ENCODE measurements at regions not wholly inside any gene's neighbourhood (a gene's known extent, or its start where the extent isn't known, plus 50 kb on each side); places are given as distances from the start of the nearest gene placed in this dataset.

DNA sequence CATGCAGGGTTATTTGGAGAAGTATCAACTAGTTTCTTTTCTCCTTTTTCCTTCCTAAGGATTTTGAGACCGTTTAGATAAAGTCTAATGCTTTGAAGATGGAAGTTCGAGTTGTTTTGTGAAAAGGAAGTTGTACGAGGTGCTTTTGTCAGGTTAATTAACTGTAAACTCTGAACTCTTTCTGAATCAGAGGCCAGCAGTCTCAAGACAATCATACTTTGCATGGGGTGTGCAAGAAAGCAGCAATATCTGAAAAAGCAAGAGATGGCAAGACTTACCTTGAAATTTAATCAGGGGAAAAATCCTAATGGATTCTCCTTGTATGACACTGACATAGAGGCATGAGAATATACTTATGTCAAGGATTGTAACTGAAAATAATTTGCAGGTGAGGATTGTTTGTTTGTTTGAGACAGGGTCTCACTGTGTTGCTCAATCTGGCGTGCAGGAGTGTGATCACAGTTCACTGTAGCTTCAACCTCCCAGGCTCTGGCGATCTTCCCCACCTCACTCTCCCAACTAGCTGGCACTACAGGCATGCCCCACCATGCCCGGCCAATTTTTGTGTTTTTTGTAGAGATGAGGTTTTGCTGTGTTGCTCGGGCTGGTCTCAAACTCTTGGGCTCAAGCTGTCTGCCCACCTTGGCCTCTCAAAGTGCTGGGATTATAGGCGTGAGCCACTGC lies 170.2 kb upstream of the HMGA2 start:
- no peak for DNase-seq (ENCODE audit: low read depth, low spot score)

DNA sequence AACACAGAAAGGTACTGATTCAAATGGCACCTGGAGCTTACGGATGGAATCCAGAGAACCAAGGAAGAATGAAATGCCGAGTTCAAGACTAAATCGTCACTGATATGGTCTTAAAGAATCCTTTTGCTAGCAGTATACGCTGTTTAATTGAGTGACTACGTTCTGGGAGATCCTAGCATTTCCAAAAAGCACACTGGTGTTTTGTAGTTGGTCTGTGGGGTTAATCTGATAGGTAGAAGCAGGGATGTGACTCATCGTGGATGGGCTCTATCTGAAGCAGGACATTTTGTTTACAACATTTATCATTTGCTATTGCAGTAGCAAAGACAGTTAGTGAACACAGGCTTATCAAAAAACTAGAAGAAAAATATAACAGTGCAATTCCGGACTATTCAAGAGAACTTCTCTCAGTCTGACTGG lies 169.2 kb upstream of the HMGA2 start:
- DNase-seq (ENCODE audit: low read depth, low spot score): no peak

DNA sequence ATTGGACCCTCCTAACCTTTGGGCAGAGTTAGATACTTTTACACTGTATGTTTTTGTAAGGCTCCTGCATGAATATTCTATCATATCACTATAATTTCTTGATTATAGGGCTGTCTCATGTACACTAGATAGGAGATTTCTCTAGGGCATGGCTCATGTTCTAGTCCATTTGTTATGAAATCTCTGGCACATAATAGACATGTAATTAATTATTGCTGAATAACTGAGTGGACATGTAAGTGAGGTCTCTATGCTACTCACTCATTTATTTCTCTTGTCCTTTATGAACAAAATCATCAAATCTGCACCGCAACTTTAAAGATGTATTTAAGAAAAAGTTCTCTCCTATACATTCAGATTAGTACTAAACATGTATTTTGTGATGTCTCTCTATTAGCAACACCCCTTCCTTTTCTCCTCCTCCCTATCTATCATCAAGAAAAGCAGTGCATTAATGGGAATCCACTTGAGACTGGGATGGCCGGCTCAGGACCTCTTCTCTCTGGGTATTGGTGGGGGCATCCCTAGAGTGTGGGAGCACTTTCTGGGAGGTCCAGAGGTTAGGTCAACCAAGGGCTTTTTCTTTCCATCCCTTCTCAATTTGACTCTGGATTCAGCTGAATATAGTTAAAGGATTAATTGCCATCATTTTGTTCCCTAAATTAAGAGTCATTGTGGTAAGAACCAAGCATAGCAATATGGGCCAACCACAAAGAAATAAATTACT lies 168.0 kb upstream of the HMGA2 start:
- no peak for DNase-seq (ENCODE audit: low read depth, low spot score)

- DNase-seq (ENCODE audit: low read depth, low spot score): no peak
Observed at GRCh38 chr12:65656891-65657351, 167.4 kb upstream of the HMGA2 start.

DNA sequence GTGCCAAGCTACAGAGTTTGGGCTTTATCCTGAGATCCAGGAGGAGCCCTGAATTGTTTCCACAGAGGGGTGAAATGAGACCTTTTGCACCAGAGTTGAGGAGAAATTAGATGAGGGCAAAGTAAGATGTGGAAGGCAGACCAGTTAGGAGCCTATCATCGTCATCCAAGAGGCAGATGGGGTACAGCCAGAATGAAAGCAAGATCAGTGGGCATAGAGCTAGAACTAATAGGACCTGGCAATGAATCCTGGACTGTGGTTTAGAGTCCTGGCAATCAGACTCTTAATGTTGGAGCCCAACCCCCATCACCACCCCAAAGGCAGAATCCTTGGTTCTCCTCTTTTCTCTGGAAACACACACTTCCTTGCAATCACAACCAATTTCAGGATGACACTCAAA lies 166.6 kb upstream of the HMGA2 start:
- DNase-seq (ENCODE audit: low read depth, low spot score): no peak

DNA sequence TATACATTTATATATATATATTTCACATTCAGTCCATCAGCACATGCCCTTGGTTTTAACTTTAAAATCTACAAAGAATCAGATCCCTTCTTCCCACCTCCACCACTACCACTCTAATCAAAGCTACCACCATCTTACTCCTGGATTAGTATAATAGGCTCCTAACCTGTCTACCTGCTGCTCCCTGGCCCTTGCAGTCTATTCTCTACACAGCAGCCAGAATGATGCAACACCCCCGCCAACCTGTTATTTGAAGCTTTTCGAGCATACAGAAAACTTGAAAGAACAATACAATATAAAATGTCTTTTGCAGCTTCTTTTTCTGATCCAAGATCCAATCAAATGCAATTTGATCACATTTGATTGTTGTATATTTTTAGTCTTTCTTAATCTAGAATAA lies 165.9 kb upstream of the HMGA2 start:
- no peak for DNase-seq (ENCODE audit: low read depth, low spot score)

DNA sequence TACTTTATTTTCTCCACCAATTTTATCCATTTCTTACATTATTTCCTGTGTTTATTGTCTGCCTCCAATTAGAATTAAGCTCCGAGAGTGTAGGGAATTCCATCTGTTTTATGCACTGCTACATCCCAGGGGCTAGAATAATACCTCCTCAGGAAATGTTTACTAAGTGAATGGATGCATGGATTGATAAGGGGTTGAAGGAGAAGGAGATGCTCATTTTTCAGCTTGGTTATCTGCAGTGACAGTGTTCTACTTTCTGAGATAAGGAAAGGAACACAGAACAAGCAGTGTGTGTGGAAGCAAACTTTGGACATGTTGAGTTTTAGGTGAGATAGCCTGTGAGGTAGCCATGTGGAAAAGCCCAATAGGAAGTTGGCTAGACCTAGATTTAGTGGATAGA lies 164.6 kb upstream of the HMGA2 start:
- no peak for DNase-seq (ENCODE audit: low read depth, low spot score)

GRCh38 chr12:65660096-65660495 lies 164.2 kb upstream of the HMGA2 start:
- DNase-seq (ENCODE audit: low read depth, low spot score): no peak

- DNase-seq (ENCODE audit: low read depth, low spot score): no peak
Observed at GRCh38 chr12:65660836-65661235, 163.4 kb upstream of the HMGA2 start.

- DNase-seq (ENCODE audit: low read depth, low spot score): no peak
Observed at GRCh38 chr12:65662590-65662989, 161.7 kb upstream of the HMGA2 start.

DNA sequence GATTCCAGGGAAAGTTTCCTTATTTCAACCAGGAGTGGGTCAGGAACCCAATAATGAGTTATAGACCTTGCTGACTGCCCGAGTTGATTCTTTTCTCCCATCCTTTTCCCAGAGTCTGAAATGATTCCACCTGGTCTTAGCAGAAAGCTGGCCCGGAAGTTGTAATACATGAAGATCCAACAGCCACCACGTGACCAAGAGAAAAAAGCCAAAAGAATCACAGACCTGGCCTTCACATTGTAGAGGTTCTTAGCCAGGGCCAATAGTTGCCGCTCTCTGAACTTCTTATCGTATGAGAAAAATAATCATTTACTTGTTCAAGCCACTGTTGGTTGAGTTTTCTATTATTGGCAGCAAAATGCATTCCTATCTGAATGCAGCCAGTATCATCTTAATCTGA lies 161.2 kb upstream of the HMGA2 start:
- DNase-seq (ENCODE audit: low read depth, low spot score): no peak

- DNase-seq (ENCODE audit: low read depth, low spot score): no peak
Observed at GRCh38 chr12:65663648-65664047, 160.6 kb upstream of the HMGA2 start.

DNA sequence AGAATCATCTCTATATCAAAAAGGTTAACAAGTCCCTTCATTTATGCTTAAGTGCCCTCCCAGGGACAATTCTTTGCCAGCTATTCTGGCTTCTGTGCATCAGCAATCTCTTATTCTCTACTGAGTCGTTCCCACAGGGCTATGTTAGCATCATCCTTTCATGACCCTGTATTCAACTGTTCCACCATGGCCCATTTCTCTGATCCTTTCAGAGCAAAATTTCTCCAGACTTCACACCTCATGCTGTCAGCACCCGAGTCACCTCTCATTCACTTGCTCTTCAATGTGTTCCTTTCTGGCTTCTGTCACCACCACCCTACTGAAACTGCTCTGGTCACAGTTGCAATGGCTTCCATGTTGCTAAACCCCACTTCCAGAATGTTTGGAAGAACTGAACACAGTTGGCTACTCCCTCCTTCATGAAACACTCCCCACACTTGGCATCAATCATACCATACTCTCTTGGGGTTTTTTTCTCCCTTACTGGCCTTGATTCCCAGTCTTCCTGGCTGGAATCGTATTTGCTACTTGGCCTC lies 159.5 kb upstream of the HMGA2 start:
- no peak for DNase-seq (ENCODE audit: low read depth, low spot score)

GRCh38 chr12:65665817-65666216 lies 158.5 kb upstream of the HMGA2 start:
- DNase-seq (ENCODE audit: low read depth, low spot score): no peak

- DNase-seq (ENCODE audit: low read depth, low spot score): no peak
Observed at GRCh38 chr12:65666876-65667275, 157.4 kb upstream of the HMGA2 start.

DNA sequence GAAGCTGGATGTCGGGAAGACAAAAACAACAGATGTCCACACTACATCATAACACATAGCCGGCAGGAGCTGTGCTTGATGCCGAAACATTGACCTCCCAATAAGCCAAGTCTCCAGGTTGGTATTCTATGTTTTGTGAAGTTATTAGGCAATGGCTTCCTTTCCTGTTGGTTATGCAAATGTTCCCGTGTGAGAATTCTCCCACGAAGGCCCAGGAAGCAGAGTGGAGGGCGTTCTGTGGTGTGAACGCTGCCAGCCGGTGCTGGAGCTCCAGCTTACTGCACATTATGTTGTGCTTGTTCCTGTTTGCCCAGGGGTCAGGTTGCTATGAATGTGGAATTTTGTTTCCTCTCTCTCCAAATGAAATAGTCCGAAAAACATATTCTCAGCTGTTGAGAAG lies 156.4 kb upstream of the HMGA2 start:
- DNase-seq (ENCODE audit: low read depth, low spot score): no peak

DNA sequence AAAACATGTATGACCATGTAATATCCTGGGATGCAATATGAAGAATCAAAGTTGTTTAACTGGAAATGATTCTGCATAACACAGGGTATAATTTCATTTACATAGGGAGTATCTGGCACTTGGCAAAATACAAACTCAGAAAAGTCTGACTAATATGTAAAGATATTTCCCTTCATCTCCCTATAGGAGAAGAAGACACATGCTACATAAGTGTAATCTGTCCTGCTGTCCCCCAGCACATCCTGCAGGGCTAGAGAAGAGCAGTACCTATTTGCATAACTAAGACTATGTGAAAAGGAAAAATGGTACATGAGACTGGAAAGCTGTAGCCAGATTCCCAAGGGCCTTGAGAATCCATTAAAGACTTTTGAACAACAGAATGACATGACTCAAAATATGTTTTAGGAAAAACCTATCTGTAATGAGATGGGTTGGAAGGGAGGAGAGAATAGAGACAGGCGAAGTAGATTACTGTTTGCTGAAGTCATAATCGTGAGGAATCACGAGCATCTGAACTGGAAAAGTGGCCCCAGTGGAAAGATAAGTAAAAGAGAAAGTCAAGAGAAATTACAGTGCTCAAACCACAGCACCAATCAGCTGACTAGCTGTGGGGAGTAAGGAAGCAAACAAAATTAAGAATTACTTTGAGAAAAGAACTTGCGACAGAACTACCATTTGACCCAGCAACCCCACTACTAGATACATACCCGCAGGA lies 155.1 kb upstream of the HMGA2 start:
- DNase-seq (ENCODE audit: low read depth, low spot score): no peak

DNA sequence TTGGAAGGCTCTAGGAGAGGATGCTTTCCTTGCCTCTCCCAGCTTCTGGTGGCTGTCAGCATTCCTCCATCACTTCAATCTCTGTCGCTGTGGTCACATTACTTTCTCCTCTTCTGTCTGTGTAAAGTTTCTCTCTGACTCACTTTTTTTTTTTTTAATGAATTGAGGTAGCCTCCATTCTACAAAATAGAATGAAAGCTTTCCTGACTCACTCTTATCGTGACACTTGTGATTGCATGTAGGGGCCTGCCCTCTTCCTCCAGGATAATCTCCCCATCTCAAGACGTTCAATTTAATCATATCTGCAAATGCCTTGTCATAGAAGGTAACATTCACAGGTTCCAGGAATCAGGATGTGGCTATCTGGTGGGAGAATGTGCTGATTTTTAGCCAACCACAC lies 153.5 kb upstream of the HMGA2 start:
- DNase-seq (ENCODE audit: low read depth, low spot score): no peak

DNA sequence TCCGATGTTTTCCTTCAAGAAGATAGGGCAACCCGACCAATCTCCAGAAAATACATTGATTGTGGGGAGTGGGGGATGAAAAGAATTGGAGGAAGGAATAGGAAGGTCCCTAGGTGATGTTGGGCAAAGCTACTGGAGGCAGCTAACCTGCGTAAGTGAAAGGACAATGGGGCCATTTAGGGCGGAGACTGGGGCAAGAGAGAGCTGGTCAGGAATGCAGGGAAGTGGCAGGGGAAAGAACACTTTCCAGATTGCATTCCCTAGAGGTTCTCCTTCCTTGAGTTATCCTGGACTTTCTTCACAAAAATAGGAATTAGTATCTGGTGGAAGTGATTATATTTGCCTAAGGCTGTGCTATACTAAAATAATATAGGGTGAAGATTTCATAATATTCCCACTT lies 151.8 kb upstream of the HMGA2 start:
- DNase-seq (ENCODE audit: low read depth, low spot score): no peak

- no peak for DNase-seq (ENCODE audit: low read depth, low spot score)
Observed at GRCh38 chr12:65673156-65673690, 151.1 kb upstream of the HMGA2 start.

DNA sequence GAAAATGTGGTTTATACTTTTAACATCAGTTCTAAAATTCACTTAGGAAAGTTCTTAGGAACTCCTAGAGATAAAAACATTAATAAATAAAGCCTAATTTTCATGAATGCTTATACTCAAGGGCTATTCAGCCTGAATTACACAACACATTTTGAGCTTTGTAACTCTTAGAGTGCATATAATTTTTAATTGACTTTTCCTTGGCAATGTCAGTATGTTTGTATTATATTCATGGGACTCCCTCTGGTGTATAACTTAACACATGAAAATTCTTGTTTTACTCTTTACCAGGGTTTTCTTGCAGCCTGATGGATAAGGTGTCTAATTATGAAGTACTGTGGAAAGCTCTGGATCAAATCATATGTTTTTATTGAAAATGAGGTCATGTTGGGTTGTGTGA lies 150.6 kb upstream of the HMGA2 start:
- no peak for DNase-seq (ENCODE audit: low read depth, low spot score)

DNA sequence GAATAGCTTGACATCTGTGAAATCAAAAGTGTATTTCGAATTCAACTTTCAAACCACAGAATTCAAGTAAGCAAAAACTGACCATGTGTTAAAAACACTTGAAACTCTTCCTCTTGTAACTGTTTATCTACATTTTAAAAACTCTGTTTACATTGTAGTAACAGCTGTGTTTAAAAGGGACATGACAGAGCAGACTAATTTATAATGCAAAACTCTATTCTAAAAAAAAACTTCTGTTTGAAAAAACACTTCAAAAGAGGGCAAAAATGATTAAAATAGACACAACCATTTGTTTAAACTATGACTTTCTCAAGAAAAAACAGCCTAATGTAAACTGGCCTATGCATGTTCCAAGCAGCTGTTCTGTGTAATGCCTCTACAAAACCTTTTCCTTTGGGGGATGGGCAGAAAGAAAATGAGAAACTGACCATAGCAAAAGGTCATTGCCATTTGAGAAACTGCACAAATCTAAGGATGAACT lies 149.1 kb upstream of the HMGA2 start:
- DNase-seq (ENCODE audit: low read depth, low spot score): no peak
